ENCODE measurements at regions not wholly inside any gene's neighbourhood (a gene's known extent, or its start where the extent isn't known, plus 50 kb on each side); places are given as distances from the start of the nearest gene placed in this dataset.

DNA sequence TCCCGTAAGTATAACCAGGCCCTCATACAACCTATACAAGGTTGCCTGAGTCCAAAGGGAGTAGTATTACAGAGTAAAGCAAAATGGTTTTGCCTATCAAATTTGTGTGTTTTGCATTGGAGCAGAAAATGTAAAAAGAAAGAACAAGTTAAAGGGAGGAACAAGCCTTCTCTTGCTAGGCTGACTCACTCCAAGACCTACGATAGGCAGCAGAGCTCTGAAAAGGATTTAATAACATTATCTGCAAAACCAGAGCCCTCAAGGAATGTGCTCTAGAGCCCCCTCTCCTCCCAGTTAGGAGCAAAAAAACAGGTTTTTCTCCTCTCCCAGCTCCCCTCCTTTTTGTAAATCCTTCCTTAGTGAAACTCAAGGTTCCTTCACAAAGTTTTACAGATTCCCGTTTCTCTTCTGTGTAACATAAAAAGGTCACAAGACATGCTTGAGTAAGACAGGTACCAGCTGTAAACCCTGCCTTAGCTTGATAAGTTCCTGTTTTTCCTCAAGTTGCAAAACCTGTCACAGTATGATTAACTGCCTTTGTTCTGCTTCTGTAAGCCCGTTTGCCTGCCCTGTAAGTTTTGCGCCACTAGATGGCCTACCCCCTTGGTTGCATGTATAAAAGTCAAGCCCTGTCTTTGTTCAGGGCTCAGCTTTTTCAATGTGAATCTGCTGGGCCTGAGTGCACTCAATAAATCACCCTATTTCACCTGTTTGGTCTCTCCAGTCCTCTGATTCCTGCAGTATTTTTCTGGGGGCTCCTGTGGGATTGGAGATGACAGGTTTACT, 498.2 kb downstream of the KCNA4 start:
- CTCF ChIA-PET = no interaction called here
- H3K27me3 Mint-ChIP-seq = no peaks in the 10 kb centered on the region

DNA sequence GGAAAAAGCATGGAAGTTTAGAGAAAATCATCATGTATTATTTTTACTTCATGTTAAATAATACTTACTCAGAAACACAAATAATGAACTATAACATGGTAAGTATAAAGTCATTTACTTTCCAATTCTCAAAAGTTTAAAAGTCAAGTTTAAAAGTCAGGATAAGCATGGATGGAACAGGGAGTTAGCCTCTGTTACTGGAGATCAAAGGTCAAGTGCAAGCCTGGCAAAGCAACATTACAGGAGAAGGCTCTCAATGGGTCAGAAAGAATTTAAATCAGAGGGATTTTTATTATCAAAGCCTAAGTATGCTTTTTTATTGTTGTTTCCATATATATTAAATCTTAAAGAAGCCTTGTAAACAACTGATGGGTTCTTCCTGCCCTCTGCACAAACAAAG, 505.4 kb downstream of the KCNA4 start:
- no peak overlapping the region for H3K27ac Mint-ChIP-seq
- no peaks in the 10 kb centered on the region for H3K36me3 Mint-ChIP-seq (ENCODE audit: low read depth)
- no peak for DNase-seq
- ChIA-PET CTCF (no interaction called here), POLR2A (no interaction called here)
- no peak for ATAC-seq
- no peaks in the 10 kb centered on the region for H3K4me1 Mint-ChIP-seq
- intact Hi-C loops (cut with DNase I, micrococcal nuclease) = no loop called here
- no peak overlapping the region for H3K4me3 Mint-ChIP-seq
- H3K27me3 Mint-ChIP-seq = no peaks in the 10 kb centered on the region
- H3K9me3 Mint-ChIP-seq (ENCODE audit: low read depth) = peaks cover 7% of the 10 kb centered on the region

More for the DNA sequence above, 498.2 kb downstream of the KCNA4 start:
- POLR2A ChIA-PET = no interaction called here
- Mint-ChIP-seq H3K27ac (no peak overlapping the region), H3K4me3 (no peak overlapping the region), H3K4me1 (no peaks in the 10 kb centered on the region), H3K9me3 (ENCODE audit: low read depth) (peaks cover 17% of the 10 kb centered on the region), H3K36me3 (ENCODE audit: low read depth) (no peaks in the 10 kb centered on the region)
- ATAC-seq = no peak
- intact Hi-C loops (cut with DNase I, micrococcal nuclease) = no loop called here
- peak; percentile 8 for DNase-seq

DNA sequence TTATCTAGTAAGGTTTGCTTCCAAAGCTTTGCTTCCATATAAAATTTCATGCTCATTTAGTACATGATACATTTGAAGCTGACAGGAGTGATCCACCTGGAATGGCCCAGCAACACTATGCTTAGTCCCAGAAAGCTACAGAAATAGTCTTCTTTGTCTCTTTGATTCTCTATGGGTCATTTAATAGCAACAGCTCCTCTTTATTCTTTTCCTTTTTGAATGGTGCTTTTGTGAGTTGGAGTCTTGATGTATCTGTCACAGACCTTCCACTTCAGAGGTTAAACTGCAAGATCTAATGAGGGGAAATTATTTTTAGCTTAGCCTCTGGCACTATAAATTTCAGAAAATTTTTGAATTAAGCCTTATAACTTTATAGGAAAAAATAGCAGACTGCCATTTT, 509.5 kb downstream of the KCNA4 start:
- H3K4me1 Mint-ChIP-seq = no peaks in the 10 kb centered on the region

DNA sequence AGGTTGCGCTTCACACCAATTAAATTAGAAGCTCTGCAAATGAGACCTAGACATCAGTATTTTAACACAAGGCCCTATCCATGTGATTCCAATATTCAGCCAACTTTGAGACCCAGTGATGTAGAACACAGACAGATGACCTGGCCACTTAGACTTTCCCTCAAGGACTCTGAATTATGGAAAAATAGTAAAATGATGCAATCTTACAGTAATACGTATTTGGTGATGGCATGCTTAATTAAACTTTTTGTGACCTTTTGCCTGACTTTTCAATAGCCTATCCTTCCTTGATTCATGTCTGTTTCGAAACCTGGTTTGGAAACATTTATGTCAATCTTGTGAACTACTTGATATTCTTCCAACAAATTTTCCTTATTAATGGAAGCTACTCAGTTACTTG, 521.2 kb downstream of the KCNA4 start:
- Mint-ChIP-seq H3K9me3 (ENCODE audit: low read depth) (peaks cover 4% of the 10 kb centered on the region), H3K27me3 (no peaks in the 10 kb centered on the region), H3K36me3 (ENCODE audit: low read depth) (no peaks in the 10 kb centered on the region), H3K4me1 (no peaks in the 10 kb centered on the region), H3K27ac (no peak overlapping the region), H3K4me3 (no peak overlapping the region)
- ATAC-seq (no peak), DNase-seq (no peak)
- CTCF ChIA-PET = interaction anchor here (0.7 kb wide), 1 partner anchor 756 kb away, joined by 3 read pairs; no protein-coding TSS in a partner anchor
- POLR2A ChIA-PET = no interaction called here
- intact Hi-C loops (cut with DNase I, micrococcal nuclease) = no loop called here

More for the DNA sequence above, 509.5 kb downstream of the KCNA4 start:
- ChIA-PET POLR2A (no interaction called here), CTCF (interaction anchor here (0.6 kb wide), 1 partner anchor 584 kb away, joined by 3 read pairs; no protein-coding TSS in a partner anchor)
- intact Hi-C loops (cut with DNase I, micrococcal nuclease) = no loop called here
- DNase-seq (no peak), ATAC-seq (no peak)
- Mint-ChIP-seq H3K36me3 (ENCODE audit: low read depth) (no peaks in the 10 kb centered on the region), H3K4me3 (no peak overlapping the region), H3K9me3 (ENCODE audit: low read depth) (peaks cover 6% of the 10 kb centered on the region), H3K27me3 (no peaks in the 10 kb centered on the region), H3K27ac (no peak overlapping the region)

DNA sequence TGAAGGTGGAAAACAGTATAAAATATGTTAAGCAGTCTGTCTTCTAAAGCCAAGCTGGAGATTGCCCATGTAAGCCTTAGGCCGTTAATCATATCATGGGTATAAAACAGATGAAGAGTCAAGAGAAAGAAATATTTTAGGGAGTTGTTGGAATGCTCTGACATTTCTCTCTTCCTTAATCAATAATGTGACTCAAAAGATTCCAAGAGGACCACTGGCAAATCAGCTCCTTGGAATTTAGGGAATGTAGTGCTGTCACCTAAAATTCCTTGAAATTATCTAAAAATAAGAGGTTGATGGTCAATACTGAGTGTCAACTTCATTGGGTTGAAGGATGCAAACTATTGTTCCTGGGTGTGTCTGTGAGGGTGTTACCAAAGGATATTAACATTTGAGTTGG, 525.9 kb downstream of the KCNA4 start:
- no peaks in the 10 kb centered on the region for H3K36me3 Mint-ChIP-seq (ENCODE audit: low read depth)
- H3K4me1 Mint-ChIP-seq = no peaks in the 10 kb centered on the region
- no peaks in the 10 kb centered on the region for H3K27me3 Mint-ChIP-seq
- no peak for DNase-seq
- no peak for ATAC-seq
- ChIA-PET POLR2A (no interaction called here), CTCF (no interaction called here)
- H3K9me3 Mint-ChIP-seq (ENCODE audit: low read depth) = peaks cover 9% of the 10 kb centered on the region
- intact Hi-C loops (cut with DNase I, micrococcal nuclease) = no loop called here
- no peak overlapping the region for H3K27ac Mint-ChIP-seq
- no peak overlapping the region for H3K4me3 Mint-ChIP-seq

DNA sequence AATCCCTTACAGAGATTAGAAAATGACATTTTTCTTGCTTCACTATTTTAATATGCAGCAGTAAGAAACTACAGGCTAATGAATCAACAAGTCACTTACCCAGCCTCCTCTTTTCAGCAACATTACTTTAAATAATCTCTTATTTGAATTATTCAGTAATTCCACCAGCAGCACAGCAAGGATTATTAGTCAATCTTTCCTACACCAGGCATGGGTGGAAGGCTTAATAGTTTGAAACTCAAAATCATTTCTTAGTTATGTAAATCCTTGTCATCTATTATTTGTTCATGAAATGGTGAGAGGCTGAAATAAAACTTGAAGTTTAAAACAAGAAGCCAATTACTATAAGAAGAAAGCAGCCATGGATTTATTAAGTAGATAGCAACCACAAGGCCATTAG, 530.5 kb downstream of the KCNA4 start:
- no peaks in the 10 kb centered on the region for H3K36me3 Mint-ChIP-seq (ENCODE audit: low read depth)
- no peaks in the 10 kb centered on the region for H3K27me3 Mint-ChIP-seq
- ATAC-seq (no peak), DNase-seq (no peak)
- POLR2A ChIA-PET = no interaction called here
- CTCF ChIA-PET = no interaction called here
- peaks cover 5% of the 10 kb centered on the region for H3K9me3 Mint-ChIP-seq (ENCODE audit: low read depth)
- H3K4me1 Mint-ChIP-seq = no peaks in the 10 kb centered on the region
- intact Hi-C loops (cut with DNase I, micrococcal nuclease) = no loop called here
- H3K27ac Mint-ChIP-seq = no peak overlapping the region
- H3K4me3 Mint-ChIP-seq = no peak overlapping the region

DNA sequence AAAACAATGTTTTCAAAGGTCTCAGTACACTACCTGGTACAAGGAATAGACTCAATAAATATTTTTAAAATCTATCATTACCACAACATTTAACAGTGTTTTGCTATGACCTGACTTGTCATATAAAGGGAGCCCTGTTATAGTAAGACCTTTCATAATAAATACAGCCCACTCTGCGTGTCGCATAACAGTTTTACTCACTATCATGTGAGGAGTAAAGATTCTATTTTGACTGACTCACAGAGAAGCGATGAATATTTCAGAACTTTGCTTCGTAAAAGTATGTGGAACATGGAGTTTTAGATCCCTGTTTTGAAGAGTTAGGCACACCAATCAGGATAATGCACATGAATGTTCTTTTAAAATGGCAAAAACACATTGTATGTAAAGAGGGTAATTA, 531.2 kb downstream of the KCNA4 start:
- intact Hi-C loops (cut with DNase I, micrococcal nuclease) = no loop called here
- H3K27ac Mint-ChIP-seq = no peak overlapping the region
- DNase-seq (no peak), ATAC-seq (no peak)
- CTCF ChIA-PET = no interaction called here
- POLR2A ChIA-PET = no interaction called here
- peaks cover 5% of the 10 kb centered on the region for H3K9me3 Mint-ChIP-seq (ENCODE audit: low read depth)
- H3K36me3 Mint-ChIP-seq (ENCODE audit: low read depth) = no peaks in the 10 kb centered on the region
- H3K4me3 Mint-ChIP-seq = no peak overlapping the region
- H3K4me1 Mint-ChIP-seq = no peaks in the 10 kb centered on the region
- H3K27me3 Mint-ChIP-seq = no peaks in the 10 kb centered on the region

DNA sequence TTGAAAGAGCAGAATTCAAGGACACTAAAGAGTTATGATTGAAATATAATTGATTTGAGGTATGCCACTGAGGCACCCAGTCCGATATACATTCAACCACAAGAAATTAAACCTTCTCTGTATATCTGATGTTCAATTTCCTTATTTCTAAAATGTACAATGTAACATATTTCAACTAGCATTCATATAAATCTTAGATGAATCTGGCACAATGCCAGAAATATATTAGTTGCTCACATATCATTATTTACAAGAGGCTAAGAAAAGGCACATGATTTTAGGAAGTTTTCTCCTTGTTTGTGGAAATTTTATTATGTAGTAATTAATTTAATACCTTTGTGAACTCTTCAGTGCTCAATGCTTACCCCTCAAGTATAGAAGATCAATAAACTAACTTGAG, 532.3 kb downstream of the KCNA4 start:
- intact Hi-C loops (cut with DNase I, micrococcal nuclease) = no loop called here
- no peaks in the 10 kb centered on the region for H3K27me3 Mint-ChIP-seq
- ChIA-PET CTCF (no interaction called here), POLR2A (no interaction called here)
- no peak for ATAC-seq
- H3K9me3 Mint-ChIP-seq (ENCODE audit: low read depth) = peaks cover 5% of the 10 kb centered on the region
- no peak for DNase-seq
- H3K4me1 Mint-ChIP-seq = no peaks in the 10 kb centered on the region
- no peak overlapping the region for H3K27ac Mint-ChIP-seq
- no peaks in the 10 kb centered on the region for H3K36me3 Mint-ChIP-seq (ENCODE audit: low read depth)
- H3K4me3 Mint-ChIP-seq = no peak overlapping the region

DNA sequence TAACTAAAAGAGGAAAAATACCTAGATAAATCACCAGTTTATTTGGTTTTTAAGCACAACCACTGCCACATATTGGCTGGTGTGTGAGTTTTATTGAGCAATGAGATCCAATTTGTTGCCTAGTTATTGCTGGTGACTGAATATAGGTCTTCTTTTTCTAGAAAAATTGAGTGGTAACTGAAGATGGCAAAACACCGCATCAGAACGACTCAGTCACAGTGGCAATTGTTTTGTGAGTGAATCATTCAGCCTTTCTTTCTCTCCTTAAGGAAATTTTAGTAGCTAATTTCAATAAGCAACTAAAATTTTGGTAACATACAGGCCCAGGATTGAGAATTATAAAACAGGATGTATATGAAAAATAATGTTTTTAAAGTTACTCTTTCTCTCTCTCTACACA, 533.0 kb downstream of the KCNA4 start:
- no peak overlapping the region for H3K4me3 Mint-ChIP-seq
- peaks cover 5% of the 10 kb centered on the region for H3K9me3 Mint-ChIP-seq (ENCODE audit: low read depth)
- H3K27ac Mint-ChIP-seq = no peak overlapping the region
- no peaks in the 10 kb centered on the region for H3K27me3 Mint-ChIP-seq
- POLR2A ChIA-PET = no interaction called here
- no peaks in the 10 kb centered on the region for H3K36me3 Mint-ChIP-seq (ENCODE audit: low read depth)
- no peak for ATAC-seq
- DNase-seq = no peak
- intact Hi-C loops (cut with DNase I, micrococcal nuclease) = no loop called here
- CTCF ChIA-PET = no interaction called here
- no peaks in the 10 kb centered on the region for H3K4me1 Mint-ChIP-seq

DNA sequence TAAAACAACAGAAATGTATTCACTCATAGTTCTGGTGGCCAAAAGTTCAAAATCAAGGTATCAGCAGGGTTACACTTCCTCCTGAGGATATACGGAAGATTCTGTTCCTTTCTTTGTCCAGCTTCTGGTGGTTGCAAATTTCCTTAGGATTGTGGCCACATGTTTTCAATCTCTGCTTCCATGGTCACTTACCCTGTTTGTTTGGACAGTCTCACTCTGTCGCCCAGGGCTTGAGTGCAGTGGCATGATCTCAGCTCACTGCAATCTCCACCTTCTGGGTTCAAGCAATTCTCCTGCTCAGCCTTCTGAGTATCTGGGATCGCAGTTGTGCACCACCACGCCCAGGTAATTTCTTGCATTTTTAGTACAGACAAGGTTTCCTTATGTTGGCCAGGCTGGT, 534.3 kb downstream of the KCNA4 start:
- DNase-seq (no peak), ATAC-seq (no peak)
- intact Hi-C loops (cut with DNase I, micrococcal nuclease) = no loop called here
- POLR2A ChIA-PET = no interaction called here
- H3K4me1 Mint-ChIP-seq = no peaks in the 10 kb centered on the region
- no peaks in the 10 kb centered on the region for H3K27me3 Mint-ChIP-seq
- no peak overlapping the region for H3K27ac Mint-ChIP-seq
- H3K36me3 Mint-ChIP-seq (ENCODE audit: low read depth) = no peaks in the 10 kb centered on the region
- CTCF ChIA-PET = no interaction called here
- no peak overlapping the region for H3K4me3 Mint-ChIP-seq
- H3K9me3 Mint-ChIP-seq (ENCODE audit: low read depth) = peaks cover 3% of the 10 kb centered on the region

DNA sequence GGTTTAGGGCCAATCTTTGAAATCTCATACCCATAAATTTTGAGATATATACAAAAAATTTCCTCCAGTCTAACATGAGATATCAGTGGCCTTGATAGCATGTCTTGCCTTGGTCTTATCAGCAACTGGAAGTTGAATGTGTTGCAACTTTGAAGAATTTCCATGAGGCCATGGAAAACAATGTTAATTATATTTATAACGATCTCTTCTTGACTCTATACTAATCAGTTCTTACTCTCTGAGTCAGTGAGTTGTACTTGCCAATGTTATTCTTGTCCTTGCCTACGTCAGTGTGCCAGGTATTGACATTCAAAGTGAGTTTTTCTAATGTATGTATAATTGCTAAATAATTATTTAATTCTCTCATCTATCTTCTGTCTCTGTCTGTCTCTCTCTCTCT, 535.1 kb downstream of the KCNA4 start:
- ATAC-seq = no peak
- Mint-ChIP-seq H3K27ac (no peak overlapping the region), H3K9me3 (ENCODE audit: low read depth) (no peaks in the 10 kb centered on the region), H3K4me1 (no peaks in the 10 kb centered on the region), H3K4me3 (no peak overlapping the region), H3K36me3 (ENCODE audit: low read depth) (no peaks in the 10 kb centered on the region), H3K27me3 (no peaks in the 10 kb centered on the region)
- ChIA-PET CTCF (no interaction called here), POLR2A (no interaction called here)
- no peak for DNase-seq
- intact Hi-C loops (cut with DNase I, micrococcal nuclease) = no loop called here

DNA sequence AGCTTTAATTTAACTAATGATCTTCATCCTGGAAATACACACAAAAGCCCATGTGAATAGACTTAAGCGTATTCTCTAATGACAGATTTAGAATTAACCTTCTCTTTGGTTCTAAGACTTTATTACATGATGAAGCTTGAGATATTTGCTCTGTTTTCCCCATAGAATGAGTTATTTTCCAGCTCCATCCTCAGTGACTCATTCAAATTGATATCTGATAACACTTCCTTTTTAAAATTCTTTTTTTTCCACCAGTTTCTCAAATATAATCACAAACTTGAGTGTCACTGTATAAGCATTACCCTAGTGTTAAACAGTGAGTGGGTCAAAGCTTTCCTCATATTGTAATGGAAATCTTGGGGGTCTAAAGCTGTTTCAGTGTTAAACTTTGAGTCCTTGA, 535.8 kb downstream of the KCNA4 start:
- Mint-ChIP-seq H3K9me3 (ENCODE audit: low read depth) (no peaks in the 10 kb centered on the region), H3K36me3 (ENCODE audit: low read depth) (no peaks in the 10 kb centered on the region), H3K27me3 (no peaks in the 10 kb centered on the region), H3K27ac (no peak overlapping the region), H3K4me1 (no peaks in the 10 kb centered on the region), H3K4me3 (no peak overlapping the region)
- POLR2A ChIA-PET = no interaction called here
- intact Hi-C loops (cut with DNase I, micrococcal nuclease) = no loop called here
- CTCF ChIA-PET = no interaction called here
- ATAC-seq = no peak
- DNase-seq = no peak

DNA sequence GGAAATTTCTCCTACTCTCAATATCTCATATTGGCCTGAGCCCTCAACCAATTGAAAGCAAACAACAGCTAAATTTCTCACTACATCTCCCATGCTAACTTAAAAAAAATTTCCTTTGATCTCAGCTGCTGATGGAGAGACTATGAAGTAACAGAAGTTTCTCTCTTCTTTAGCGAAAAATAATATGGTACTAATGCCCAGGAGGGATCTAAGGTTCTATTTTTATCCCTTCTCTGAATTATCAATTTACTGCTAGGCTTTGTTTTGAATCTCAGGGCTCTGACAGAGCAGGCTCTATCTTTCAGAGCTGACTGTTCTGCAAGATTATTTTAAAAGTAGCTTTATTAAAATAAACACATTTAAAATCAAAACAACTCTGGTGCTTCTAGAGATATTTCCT, 558.6 kb downstream of the KCNA4 start:
- no peaks in the 10 kb centered on the region for H3K4me1 Mint-ChIP-seq

More for the DNA sequence above, 558.6 kb downstream of the KCNA4 start:
- no peak overlapping the region for H3K4me3 Mint-ChIP-seq
- ATAC-seq = no peak
- ChIA-PET CTCF (no interaction called here), POLR2A (no interaction called here)
- H3K27me3 Mint-ChIP-seq = no peaks in the 10 kb centered on the region
- no peak overlapping the region for H3K27ac Mint-ChIP-seq
- no peak for DNase-seq
- no peaks in the 10 kb centered on the region for H3K36me3 Mint-ChIP-seq (ENCODE audit: low read depth)
- peaks cover 4% of the 10 kb centered on the region for H3K9me3 Mint-ChIP-seq (ENCODE audit: low read depth)
- intact Hi-C loops (cut with DNase I, micrococcal nuclease) = no loop called here

All from activated CD4-positive, alpha-beta T cell treated with anti-CD3 and anti-CD28 coated beads for 36 hours (primary cell).